GM19452 (cell line): ENCODE measurements at regions not wholly inside any gene's neighbourhood (a gene's known extent, or its start where the extent isn't known, plus 50 kb on each side); places are given as distances from the start of the nearest gene placed in this dataset.
"Not testable (repeated sequence)": the region's sequence is repeated elsewhere in the genome, so short reads cannot be mapped to it uniquely, and the experiment has no call there.

Source experiments
- ATAC-seq: cut with Tn5 transposase; IDR thresholded peaks from one replicate; pipeline ENCODE4 v1.9.1; 2021; ENCODE audit not compliant: unreplicated experiment

GRCh38 chr4:132344924-132345828, 803.9 kb upstream of the PCDH10 start:
- ATAC-seq, result no peak

GRCh38 chr4:132346016-132346415, 803.1 kb upstream of the PCDH10 start:
- ATAC-seq, result no peak

- ATAC-seq, result not testable (repeated sequence)
Observed at GRCh38 chr4:132351606-132352005, 797.5 kb upstream of the PCDH10 start.

- no peak for ATAC-seq
Observed at GRCh38 chr4:132382243-132382642, 766.9 kb upstream of the PCDH10 start.

- ATAC-seq, result no peak
Observed at GRCh38 chr4:132383571-132384199, 765.4 kb upstream of the PCDH10 start.

- ATAC-seq, result no peak
Observed at GRCh38 chr4:132384709-132385108, 764.4 kb upstream of the PCDH10 start.

- ATAC-seq, result no peak
Observed at GRCh38 chr4:132386130-132386529, 763.0 kb upstream of the PCDH10 start.

GRCh38 chr4:132387060-132387459, 762.0 kb upstream of the PCDH10 start:
- no peak for ATAC-seq

- ATAC-seq, result no peak
Observed at GRCh38 chr4:132395561-132395960, 753.5 kb upstream of the PCDH10 start.

- no peak for ATAC-seq
Observed at GRCh38 chr4:132396636-132397035, 752.5 kb upstream of the PCDH10 start.

- no peak for ATAC-seq
Observed at GRCh38 chr4:132417220-132417619, 731.9 kb upstream of the PCDH10 start.

- ATAC-seq, result no peak
Observed at GRCh38 chr4:132427125-132427524, 722.0 kb upstream of the PCDH10 start.

GRCh38 chr4:132437117-132437516, 712.0 kb upstream of the PCDH10 start:
- no peak for ATAC-seq

- ATAC-seq, result no peak
Observed at GRCh38 chr4:132445386-132445785, 703.7 kb upstream of the PCDH10 start.

- not testable (repeated sequence) for ATAC-seq
Observed at GRCh38 chr4:132457987-132458386, 691.1 kb upstream of the PCDH10 start.

- ATAC-seq, result no peak
Observed at GRCh38 chr4:132479543-132479942, 669.6 kb upstream of the PCDH10 start.

- ATAC-seq, result no peak
Observed at GRCh38 chr4:132488555-132488954, 660.5 kb upstream of the PCDH10 start.

GRCh38 chr4:132493476-132493875, 655.6 kb upstream of the PCDH10 start:
- ATAC-seq, result no peak

GRCh38 chr4:132495267-132495812, 653.8 kb upstream of the PCDH10 start:
- not testable (repeated sequence) for ATAC-seq

GRCh38 chr4:132498215-132498614, 650.9 kb upstream of the PCDH10 start:
- ATAC-seq, result no peak

- no peak for ATAC-seq
Observed at GRCh38 chr4:132502096-132502552, 647.0 kb upstream of the PCDH10 start.

GRCh38 chr4:132504438-132504837, 644.7 kb upstream of the PCDH10 start:
- no peak for ATAC-seq
